Endothelial cell of umbilical vein (primary cell): ENCODE measurements at regions not wholly inside any gene's neighbourhood (a gene's known extent, or its start where the extent isn't known, plus 50 kb on each side); places are given as distances from the start of the nearest gene placed in this dataset.
A peak's percentile ranks its signal among the peaks of the same experiment; 100 is the strongest.

Source experiments
- BruUV-seq: library from RNA; stranded (reverse); fragments of 400-500 nt; replicated peaks from 2 replicates; lab custom pipeline; 2021; lab: Mats Ljungman, UMichigan
- CTCF ChIA-PET: fragments of 300-600, 350-600 bp; sonication (Branson Sonifier 250); formaldehyde crosslinking; loops from one replicate; lab custom pipeline; 2021; ENCODE audit warnings: antibody characterized with exemption, inconsistent platforms; lab: Charles Lee
- POLR2A ChIA-PET: fragments of 300-600, 350-600 bp; sonication (Branson Sonifier 250); formaldehyde crosslinking; loops from one replicate; lab custom pipeline; 2021; ENCODE audit warnings: antibody characterized with exemption, inconsistent platforms; lab: Charles Lee
- DNase-seq: peaks from one replicate; pipeline ENCODE4 v3.0.0-alpha.2; 2011; ENCODE audit warnings: low read depth, low spot score
- FAIRE-seq: peaks from 2 replicates; lab custom pipeline; 2011; peaks lifted over from hg19 to GRCh38; lab: Jason Lieb, UNC
- H2AFZ ChIP-seq: 2 replicates; pipeline ENCODE4 v1.6.0; 2012; ENCODE audit warnings: low read depth, low read length, control low read depth, inconsistent platforms
- H3K27ac ChIP-seq: 2 replicates; pipeline ENCODE4 v1.5.1; 2011; ENCODE audit warnings: low read depth, mild to moderate bottlenecking, control low read depth, low read length, moderate library complexity; ENCODE audit not compliant: insufficient read depth
- H3K27me3 ChIP-seq, 2 experiments: 2 replicates each; pipeline versions ENCODE4 v1.6.0 to v1.6.1; 2011; ENCODE audit warnings: low read length in 2 of 2, mixed read lengths in 1 of 2; ENCODE audit not compliant: control insufficient read depth in 2 of 2, insufficient read depth in 2 of 2
- H3K36me3 ChIP-seq, 2 experiments: 2 replicates in 1 of 2; 3 replicates in 1 of 2; pipeline ENCODE4 v1.5.1; 2011; ENCODE audit warnings: low read length in 2 of 2, mild to moderate bottlenecking in 1 of 2, moderate library complexity in 1 of 2; ENCODE audit not compliant: control insufficient read depth in 2 of 2, insufficient read depth in 2 of 2; ENCODE audit errors: extremely low read depth in 1 of 2
- H3K4me1 ChIP-seq: 3 replicates; pipeline ENCODE4 v1.5.1; 2011; ENCODE audit warnings: mild to moderate bottlenecking, low read length; ENCODE audit not compliant: control insufficient read depth, insufficient read depth; ENCODE audit errors: extremely low read depth
- H3K4me2 ChIP-seq: 2 replicates; pipeline ENCODE4 v1.6.1; 2011; ENCODE audit warnings: low read length, control low read depth, mixed read lengths; ENCODE audit not compliant: insufficient read depth
- H3K4me3 ChIP-seq, 3 experiments: fragments of 200-600 bp in 1 of 3; sonication (generic), shearing (Covaris generic) in 1 of 3; replicated peaks in 1 of 3; 2 replicates each; pipeline ENCODE4 v1.5.1; 2011 to 2016; ENCODE audit warnings: control low read depth in 3 of 3, low read length in 3 of 3, mild to moderate bottlenecking in 2 of 3, inconsistent platforms in 1 of 3, low read depth in 1 of 3, moderate library complexity in 1 of 3; ENCODE audit not compliant: insufficient read depth in 1 of 3
- H3K79me2 ChIP-seq: 2 replicates; pipeline ENCODE4 v1.6.0; 2012; ENCODE audit warnings: low read length, inconsistent platforms; ENCODE audit not compliant: control insufficient read depth, insufficient read depth
- H3K9ac ChIP-seq: replicated peaks from 2 replicates; pipeline ENCODE3; 2011; ENCODE audit warnings: low read length, control low read depth; ENCODE audit not compliant: insufficient read depth; ENCODE audit errors: extremely low read depth
- H3K9me1 ChIP-seq: replicated peaks from 3 replicates; pipeline ENCODE4 v1.6.0; 2011; ENCODE audit warnings: mild to moderate bottlenecking, low read length; ENCODE audit not compliant: control insufficient read depth, insufficient read depth; ENCODE audit errors: extremely low read depth
- H3K9me3 ChIP-seq: replicated peaks from 2 replicates; pipeline ENCODE4 v1.5.1; 2012; ENCODE audit warnings: low read length, inconsistent platforms; ENCODE audit not compliant: control insufficient read depth, insufficient read depth
- H4K20me1 ChIP-seq: replicated peaks from 2 replicates; pipeline ENCODE3; 2011; ENCODE audit warnings: mild to moderate bottlenecking, low read length; ENCODE audit not compliant: control insufficient read depth, insufficient read depth; ENCODE audit errors: extremely low read depth
- EZH2 ChIP-seq: IDR thresholded peaks from 2 replicates; pipeline ENCODE4 v1.6.1; 2012; ENCODE audit warnings: borderline replicate concordance, low read depth, mild to moderate bottlenecking, moderate library complexity, low read length, inconsistent platforms; ENCODE audit not compliant: severe bottlenecking
- FOS ChIP-seq: IDR thresholded peaks from 2 replicates; pipeline ENCODE4 v1.6.1; 2011; ENCODE audit warnings: mild to moderate bottlenecking, low read length, moderate library complexity, borderline replicate concordance; ENCODE audit not compliant: insufficient read depth
- GATA2 ChIP-seq: IDR thresholded peaks from 2 replicates; pipeline ENCODE4 v1.7.0; 2011; ENCODE audit warnings: low read depth, mild to moderate bottlenecking, moderate library complexity, mixed read lengths, low read length; ENCODE audit not compliant: insufficient read length, insufficient read depth
- JUN ChIP-seq: IDR thresholded peaks from 2 replicates; pipeline ENCODE4 v1.6.1; 2011; ENCODE audit warnings: borderline replicate concordance, low read depth; ENCODE audit not compliant: insufficient read length, insufficient read depth
- MAX ChIP-seq: IDR thresholded peaks from 2 replicates; pipeline ENCODE4 v1.6.1; 2011; ENCODE audit not compliant: insufficient read depth, insufficient read length
- MYC ChIP-seq: IDR thresholded peaks from one replicate; pipeline ENCODE4 v1.6.1; 2011; ENCODE audit warnings: mild to moderate bottlenecking, low read depth, low read length
- POLR2A ChIP-seq: IDR thresholded peaks from 2 replicates; pipeline ENCODE4 v1.6.1; 2012; ENCODE audit warnings: low read depth, mild to moderate bottlenecking, control low read depth, low read length
- POLR2AphosphoS5 ChIP-seq: IDR thresholded peaks from 2 replicates; pipeline ENCODE4 v1.6.1; 2012; ENCODE audit warnings: low read depth, mild to moderate bottlenecking, control low read depth, low read length, moderate library complexity; ENCODE audit not compliant: insufficient read depth
- dilution Hi-C: fragments of 300-500 bp; cut with MboI; formaldehyde crosslinking; loops from one replicate; pipeline ENCODE4 v1.15.0; 2019; ENCODE audit warnings: low sequenced_read_pairs; ENCODE audit not compliant: extremely low pct_ligation_motif_present
- intact Hi-C: fragments of 100-400 bp; cut with micrococcal nuclease; formaldehyde crosslinking; loops from one replicate; pipeline ENCODE4 v1.10.0; 2022
- TF ChIP-seq, protein P1 (sequence below), 2 donors: IDR thresholded peaks; 1 replicate in 1 of 2; 2 replicates in 1 of 2; pipeline ENCODE4 v1.5.1; 2011; ENCODE audit warnings: low read length in 2 of 2, mild to moderate bottlenecking in 2 of 2, moderate library complexity in 2 of 2, control low read depth in 1 of 2, inconsistent platforms in 1 of 2, low read depth in 1 of 2; ENCODE audit not compliant: insufficient read depth in 1 of 2; ENCODE audit errors: extremely low read depth in 1 of 2

- no peaks in the 10 kb centered on the region for H3K79me2 ChIP-seq
- no TSS peak for BruUV-seq
- POLR2A ChIA-PET: no interaction called here
- no peaks in the 10 kb centered on the region for H3K9me1 ChIP-seq
- intact Hi-C loops: no loop called here
- dilution Hi-C loops: no loop called here
- H4K20me1 ChIP-seq: no peaks in the 10 kb centered on the region
- H3K4me1 ChIP-seq: no peaks in the 10 kb centered on the region
- H3K27ac ChIP-seq: no peak overlapping the region
- no peaks in the 10 kb centered on the region for H3K36me3 ChIP-seq
- CTCF ChIA-PET: no interaction called here
- FAIRE-seq (peak; percentile 8), DNase-seq (no peak)
- no peak for TF ChIP-seq FOS
- no peak for TF ChIP-seq POLR2A
- TF ChIP-seq JUN: no peak
- no peak overlapping the region for H3K9ac ChIP-seq
- no peak overlapping the region for H3K4me3 ChIP-seq
- no peaks in the 10 kb centered on the region for H3K9me3 ChIP-seq
- no peak overlapping the region for H3K4me2 ChIP-seq
- H2AFZ ChIP-seq: no peak overlapping the region
- H3K27me3 ChIP-seq: no peaks in the 10 kb centered on the region
These were observed 52.6 kb upstream of the RBPJ start for GRCh38 chr4:26268246-26268645.

DNA sequence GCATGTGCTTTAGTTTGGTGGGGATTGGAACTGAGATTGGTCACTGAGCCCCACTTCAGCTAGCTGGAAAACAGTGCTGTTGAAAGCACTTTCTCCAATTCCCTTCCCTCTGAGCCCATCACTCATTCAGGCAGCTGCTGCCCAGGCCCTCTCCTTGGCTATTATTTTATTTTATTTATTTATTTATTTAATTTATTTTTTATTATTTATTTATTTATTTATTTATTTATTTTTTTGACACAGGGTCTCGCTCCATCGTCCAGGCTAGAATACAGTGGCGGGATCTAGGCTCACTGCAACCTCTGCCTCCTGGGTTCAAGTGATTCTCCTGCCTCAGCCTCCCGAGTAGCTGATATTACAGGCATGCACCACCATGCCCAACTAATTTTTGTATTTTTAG lies 51.8 kb upstream of the RBPJ start:
- H3K4me3 ChIP-seq: no peak overlapping the region
- FAIRE-seq (no peak), DNase-seq (no peak)
- no peaks in the 10 kb centered on the region for H3K27me3 ChIP-seq
- intact Hi-C loops: no loop called here
- H3K4me2 ChIP-seq: no peak overlapping the region
- no peak for TF ChIP-seq MYC
- TF ChIP-seq GATA2: no peak
- no peak for TF ChIP-seq MAX
- TF ChIP-seq, protein P1, sequence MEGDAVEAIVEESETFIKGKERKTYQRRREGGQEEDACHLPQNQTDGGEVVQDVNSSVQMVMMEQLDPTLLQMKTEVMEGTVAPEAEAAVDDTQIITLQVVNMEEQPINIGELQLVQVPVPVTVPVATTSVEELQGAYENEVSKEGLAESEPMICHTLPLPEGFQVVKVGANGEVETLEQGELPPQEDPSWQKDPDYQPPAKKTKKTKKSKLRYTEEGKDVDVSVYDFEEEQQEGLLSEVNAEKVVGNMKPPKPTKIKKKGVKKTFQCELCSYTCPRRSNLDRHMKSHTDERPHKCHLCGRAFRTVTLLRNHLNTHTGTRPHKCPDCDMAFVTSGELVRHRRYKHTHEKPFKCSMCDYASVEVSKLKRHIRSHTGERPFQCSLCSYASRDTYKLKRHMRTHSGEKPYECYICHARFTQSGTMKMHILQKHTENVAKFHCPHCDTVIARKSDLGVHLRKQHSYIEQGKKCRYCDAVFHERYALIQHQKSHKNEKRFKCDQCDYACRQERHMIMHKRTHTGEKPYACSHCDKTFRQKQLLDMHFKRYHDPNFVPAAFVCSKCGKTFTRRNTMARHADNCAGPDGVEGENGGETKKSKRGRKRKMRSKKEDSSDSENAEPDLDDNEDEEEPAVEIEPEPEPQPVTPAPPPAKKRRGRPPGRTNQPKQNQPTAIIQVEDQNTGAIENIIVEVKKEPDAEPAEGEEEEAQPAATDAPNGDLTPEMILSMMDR (IDR thresholded peaks at IDR 0.05; ENCODE audit: extremely low read depth in 1 of 2, insufficient read depth in 1 of 2, low read depth in 1 of 2, low read length in 2 of 2): no peak
- no peak for TF ChIP-seq POLR2A
- TF ChIP-seq FOS: no peak
- no peak for TF ChIP-seq EZH2
- TF ChIP-seq JUN: no peak
- no peak for TF ChIP-seq POLR2AphosphoS5
- H3K9ac ChIP-seq: no peak overlapping the region
- CTCF ChIA-PET: interaction anchor here (0.7 kb wide), 1 partner anchor 261 kb away, joined by 3 read pairs; no protein-coding TSS in a partner anchor
- H3K9me3 ChIP-seq: no peaks in the 10 kb centered on the region
- no peaks in the 10 kb centered on the region for H3K79me2 ChIP-seq
- POLR2A ChIA-PET: no interaction called here
- H3K36me3 ChIP-seq: no peaks in the 10 kb centered on the region
- dilution Hi-C loops: no loop called here
- no peaks in the 10 kb centered on the region for H3K9me1 ChIP-seq
- H2AFZ ChIP-seq: no peak overlapping the region
- H4K20me1 ChIP-seq: no peaks in the 10 kb centered on the region
- BruUV-seq: no TSS peak
- H3K4me1 ChIP-seq: no peaks in the 10 kb centered on the region
- H3K27ac ChIP-seq: no peak overlapping the region
